Peyer's patch (tissue), 4 donors: ENCODE measurements at regions not wholly inside any gene's neighbourhood (a gene's known extent, or its start where the extent isn't known, plus 50 kb on each side); places are given as distances from the start of the nearest gene placed in this dataset.

Experiments
- POLR2A ChIP-seq, 2 donors: fragments of 450-650 bp; IDR thresholded peaks; one replicate each; pipeline ENCODE4 v1.5.1; 2017; ENCODE audit warnings: antibody characterized with exemption in 2 of 2, mild to moderate bottlenecking in 2 of 2, moderate library complexity in 2 of 2
- TF ChIP-seq, protein P1 (sequence below), 6 experiments: fragments of 450-650 bp in 4 of 6; fragments of 200-600 bp in 2 of 6; sonication (generic) in 1 of 6; IDR thresholded peaks; one replicate each; pipeline ENCODE4 v1.5.1; 2017 to 2019; ENCODE audit warnings: antibody characterized with exemption in 6 of 6, mild to moderate bottlenecking in 3 of 6, moderate library complexity in 1 of 6

DNA sequence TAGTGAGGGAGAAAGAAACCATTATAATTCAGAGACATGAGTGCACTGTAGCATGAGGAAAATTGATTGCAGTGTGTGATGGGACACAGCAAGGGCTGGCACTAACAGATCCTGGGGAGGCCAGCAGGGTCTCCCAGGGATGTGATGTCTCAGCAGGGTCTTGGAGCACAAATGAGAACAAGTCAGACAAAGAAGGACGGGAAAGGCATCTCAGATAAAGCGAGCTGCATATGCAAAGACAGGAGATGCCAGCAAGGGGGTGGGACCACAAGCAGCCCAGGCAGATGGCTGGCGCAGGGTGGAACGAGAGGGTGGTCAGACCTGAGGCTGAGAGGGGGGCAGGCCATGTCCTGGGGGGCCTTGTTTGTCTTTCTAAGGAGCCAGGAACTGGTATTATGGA lies 102.6 kb upstream of the DLX2 start:
- TF ChIP-seq, protein P1, sequence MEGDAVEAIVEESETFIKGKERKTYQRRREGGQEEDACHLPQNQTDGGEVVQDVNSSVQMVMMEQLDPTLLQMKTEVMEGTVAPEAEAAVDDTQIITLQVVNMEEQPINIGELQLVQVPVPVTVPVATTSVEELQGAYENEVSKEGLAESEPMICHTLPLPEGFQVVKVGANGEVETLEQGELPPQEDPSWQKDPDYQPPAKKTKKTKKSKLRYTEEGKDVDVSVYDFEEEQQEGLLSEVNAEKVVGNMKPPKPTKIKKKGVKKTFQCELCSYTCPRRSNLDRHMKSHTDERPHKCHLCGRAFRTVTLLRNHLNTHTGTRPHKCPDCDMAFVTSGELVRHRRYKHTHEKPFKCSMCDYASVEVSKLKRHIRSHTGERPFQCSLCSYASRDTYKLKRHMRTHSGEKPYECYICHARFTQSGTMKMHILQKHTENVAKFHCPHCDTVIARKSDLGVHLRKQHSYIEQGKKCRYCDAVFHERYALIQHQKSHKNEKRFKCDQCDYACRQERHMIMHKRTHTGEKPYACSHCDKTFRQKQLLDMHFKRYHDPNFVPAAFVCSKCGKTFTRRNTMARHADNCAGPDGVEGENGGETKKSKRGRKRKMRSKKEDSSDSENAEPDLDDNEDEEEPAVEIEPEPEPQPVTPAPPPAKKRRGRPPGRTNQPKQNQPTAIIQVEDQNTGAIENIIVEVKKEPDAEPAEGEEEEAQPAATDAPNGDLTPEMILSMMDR (IDR thresholded peaks at IDR 0.05): no peak
- no peak for TF ChIP-seq POLR2A (IDR thresholded peaks at IDR 0.05)
